NK-92 treated with Interleukin-12 subunit alpha and Interleukin-12 subunit beta, amount 100 ng/mL, for 24 hours (cell line): ENCODE measurements at regions not wholly inside any gene's neighbourhood (a gene's known extent, or its start where the extent isn't known, plus 50 kb on each side); places are given as distances from the start of the nearest gene placed in this dataset.
"Not testable (repeated sequence)": the region's sequence is repeated elsewhere in the genome, so short reads cannot be mapped to it uniquely, and the experiment has no call there.

Experiments
- DNase-seq: peaks from one replicate; lab custom pipeline; 2025; lab: John Stamatoyannopoulos, UW

DNA sequence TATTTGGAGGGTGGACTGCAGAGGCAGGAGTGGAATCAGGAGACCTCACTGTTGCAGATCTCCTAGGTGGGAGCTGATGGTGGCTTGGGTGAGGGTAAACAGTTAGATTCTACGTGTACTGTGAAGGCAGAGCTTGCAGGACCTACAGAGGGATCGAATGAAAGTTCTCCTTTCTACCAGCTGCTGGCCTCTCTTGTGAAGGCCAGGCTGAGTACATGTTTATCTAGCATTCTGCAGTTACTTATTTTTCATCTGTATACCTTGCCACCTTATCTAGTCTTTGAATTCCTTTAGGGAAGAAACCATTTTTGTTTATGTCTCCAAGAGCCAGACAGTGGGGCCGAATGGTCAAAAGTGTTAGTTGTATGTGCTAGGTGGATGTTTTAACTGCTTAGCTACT lies 57.6 kb downstream of the PTTG1 start:
- no peak for DNase-seq

DNA sequence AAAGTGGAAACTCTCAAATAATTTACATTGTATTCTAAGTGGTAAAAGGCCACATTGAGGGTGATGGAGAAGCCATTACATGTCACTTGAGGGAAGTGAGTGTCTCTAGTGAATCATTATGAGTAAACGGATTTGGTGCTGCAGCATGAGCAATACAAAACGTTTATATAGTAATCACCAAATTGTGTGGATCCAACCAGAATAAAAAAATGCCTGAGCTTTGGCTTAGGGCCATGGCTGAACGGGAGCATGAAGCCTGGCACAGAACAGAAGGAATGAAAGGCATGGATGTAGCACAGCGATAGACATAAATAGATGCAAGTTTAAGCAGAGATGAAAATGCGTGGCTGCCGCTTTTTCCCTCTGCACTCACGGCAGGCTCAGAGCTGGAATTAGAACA lies 58.3 kb downstream of the PTTG1 start:
- no peak for DNase-seq

DNA sequence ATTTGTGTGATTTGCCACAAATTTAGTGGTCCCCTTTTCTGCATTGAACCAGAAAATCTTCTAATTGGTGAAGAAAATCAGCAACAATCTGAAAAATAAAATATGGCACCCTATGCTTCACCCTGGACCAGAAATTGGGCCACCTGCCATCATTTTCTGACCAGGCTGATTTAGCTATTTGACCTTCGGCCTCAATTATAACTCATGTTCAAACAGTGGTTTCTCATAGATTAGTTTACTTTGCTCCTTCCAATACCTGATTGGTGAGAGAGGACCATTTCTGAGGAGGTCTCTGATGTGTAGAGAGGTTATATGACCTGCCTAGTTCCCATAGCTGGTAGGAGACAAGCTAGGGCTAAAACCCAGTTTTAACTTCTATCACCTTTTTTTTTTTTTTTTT lies 59.0 kb downstream of the PTTG1 start:
- DNase-seq: no peak

DNA sequence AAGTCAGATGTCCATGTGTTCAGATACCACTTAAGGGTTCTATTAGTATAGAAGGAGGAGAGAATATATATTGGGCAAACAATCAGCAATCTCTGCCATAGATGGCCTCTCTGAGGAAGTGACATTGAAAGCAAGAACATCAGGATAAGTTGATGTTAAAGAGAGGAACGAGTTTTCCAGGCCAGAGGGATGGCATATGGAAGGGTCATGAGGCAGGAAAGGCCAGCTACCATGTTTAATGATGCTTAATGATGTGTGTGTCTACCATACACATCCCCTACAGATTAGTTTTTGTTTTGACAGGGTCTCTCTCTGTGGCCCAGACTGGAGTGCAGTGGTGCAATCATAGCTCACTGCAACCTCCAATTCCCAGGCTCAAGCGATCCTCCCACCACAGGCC lies 63.0 kb downstream of the PTTG1 start:
- no peak for DNase-seq

DNA sequence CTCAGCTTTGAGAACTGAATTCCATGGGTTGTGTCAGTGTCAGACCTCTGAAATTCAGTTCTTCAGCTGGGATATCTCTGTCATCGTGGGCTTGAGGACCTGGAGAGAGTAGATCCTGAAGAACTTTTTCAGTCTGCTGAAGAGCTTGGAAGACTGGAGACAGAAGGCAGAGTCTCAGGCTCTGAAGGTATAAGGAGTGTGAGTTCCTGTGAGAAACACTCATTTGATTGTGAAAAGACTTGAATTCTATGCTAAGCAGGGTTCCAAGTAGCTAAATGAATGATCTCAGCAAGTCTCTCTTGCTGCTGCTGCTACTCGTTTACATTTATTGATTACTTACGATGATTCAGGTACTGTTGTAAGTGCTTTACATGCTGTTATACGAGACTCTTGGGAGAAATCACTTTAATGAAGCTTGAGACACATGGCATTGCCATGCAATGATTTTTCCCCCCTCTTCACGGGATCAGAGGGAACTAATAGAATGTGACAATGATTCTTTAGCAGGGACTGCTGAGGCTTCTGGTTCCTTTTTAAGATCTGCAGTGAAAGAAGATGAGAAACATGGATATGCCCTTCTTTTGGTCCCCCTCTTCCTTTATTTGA lies 63.8 kb downstream of the PTTG1 start:
- no peak for DNase-seq

DNA sequence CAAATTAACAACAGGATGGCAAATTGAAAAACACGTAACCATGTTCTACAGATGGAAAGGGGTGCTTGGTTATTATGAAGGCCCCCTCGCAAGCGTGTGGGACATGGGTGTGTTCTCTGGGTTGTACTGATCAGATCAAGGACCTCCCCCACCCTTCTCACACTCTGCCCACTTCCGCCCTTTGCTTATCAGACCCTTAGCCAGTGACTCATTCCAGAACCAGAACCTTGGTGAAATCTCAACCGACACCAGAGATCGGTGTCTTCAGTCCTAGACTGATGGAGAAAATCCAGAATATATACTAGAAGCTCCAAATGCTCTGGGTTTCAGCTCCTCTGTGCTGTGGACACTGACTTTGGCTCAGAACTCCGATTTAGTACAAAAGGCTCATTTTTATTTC lies 64.9 kb downstream of the PTTG1 start:
- no peak for DNase-seq

DNA sequence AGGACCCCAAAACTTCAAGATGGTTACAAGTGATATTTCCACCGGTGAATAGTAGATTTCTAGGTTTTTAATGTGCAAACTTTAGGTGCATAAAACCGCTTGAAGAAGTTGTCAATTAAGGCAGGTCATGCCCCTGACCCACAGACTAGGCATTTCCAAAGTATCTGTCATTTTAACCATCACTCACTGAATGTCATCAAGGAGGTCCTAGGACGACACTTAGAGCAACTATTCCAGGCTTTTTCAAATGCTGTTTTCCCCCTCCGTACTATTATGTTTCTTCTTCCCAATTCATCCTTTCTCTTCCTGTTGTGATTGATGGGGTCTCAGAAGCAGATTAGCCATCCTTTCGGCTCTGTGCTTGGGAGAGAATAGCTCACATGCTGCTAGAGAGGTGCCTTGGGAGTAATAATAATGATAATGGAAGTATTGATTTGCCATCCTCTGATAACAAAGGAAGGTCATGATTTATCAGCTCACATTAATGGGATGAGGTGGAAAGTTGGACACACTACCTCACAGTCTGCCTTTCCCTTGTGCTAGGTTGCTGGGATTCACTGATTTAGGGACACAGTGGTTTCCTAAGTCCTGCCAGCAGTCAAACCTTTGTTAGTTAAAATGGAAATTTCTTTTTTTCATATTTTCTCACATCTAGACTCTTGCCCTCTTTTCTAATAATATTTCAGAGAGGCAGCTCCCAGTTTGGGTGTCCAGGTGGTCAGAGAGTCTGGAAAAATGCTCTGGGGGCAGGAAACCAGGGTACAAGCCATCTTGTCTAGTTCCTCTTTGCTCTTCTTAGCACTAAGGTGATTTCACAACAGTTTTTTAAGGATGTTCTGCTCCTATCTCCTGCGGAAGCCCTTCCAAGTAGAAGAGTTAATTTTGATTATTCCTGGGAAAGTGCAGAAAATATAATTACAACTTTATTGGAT lies 67.0 kb downstream of the PTTG1 start:
- no peak for DNase-seq

DNA sequence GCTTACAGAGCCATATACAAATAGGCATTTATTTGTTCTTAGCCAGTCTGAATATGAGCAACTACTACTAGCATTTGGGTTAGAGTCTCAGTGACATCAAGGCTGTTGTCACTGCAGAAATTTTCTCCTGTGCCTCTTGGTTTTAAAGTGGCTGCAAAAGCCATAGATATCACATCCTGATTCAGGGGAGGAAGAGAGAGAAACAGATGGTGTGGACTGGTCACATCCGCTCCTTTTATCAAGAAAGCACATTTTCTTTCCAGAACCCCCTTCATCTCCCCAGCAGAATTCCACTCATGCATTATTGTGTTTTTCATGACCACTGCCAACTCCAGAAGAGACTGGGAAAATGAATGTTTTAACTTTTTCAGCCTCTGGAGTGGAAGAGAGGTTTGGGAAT lies 69.8 kb downstream of the PTTG1 start:
- DNase-seq: no peak

DNA sequence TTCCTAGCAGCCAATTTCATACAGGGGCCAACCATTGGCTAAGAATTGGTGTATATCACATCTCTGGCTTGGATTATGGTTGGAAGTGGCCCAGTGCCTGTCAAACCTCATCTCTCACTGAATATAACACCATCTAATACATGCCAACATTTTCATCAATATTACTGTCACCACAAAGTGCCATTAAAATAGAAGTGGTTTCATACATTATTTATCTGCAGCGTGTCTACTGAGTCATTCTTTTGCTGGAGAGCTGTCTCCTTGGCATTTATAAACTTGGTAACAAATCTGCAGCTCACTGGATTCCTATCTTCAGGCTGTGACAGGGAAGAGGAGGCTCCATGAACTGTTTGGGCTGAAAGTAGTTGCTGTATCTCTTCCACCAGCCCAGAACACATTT lies 70.9 kb downstream of the PTTG1 start:
- no peak for DNase-seq

DNA sequence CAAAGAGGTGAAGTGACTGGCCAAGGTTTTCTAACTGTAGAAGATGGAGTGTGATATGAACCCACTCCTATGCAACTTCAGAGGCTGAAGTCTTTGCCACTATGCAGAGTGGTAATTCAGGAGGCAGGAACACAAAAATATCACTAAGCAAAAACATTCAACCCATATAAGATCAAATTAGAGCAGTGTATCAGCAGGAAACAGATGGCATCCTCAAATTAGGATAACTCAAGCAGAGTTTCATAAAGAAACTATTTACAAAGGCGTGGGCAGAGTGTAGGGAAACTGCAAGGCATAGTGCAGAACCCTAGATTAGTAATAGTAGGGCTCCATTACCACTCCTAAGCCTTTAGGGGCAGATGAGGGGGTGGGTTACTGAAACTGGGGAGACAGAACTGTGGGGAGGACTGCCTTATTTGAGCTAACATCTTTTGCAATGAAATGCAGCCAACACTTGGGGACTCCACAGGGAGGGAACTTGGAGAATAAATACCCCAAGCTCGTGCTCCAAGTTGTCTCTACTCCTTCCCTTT lies 72.2 kb downstream of the PTTG1 start:
- no peak for DNase-seq

DNA sequence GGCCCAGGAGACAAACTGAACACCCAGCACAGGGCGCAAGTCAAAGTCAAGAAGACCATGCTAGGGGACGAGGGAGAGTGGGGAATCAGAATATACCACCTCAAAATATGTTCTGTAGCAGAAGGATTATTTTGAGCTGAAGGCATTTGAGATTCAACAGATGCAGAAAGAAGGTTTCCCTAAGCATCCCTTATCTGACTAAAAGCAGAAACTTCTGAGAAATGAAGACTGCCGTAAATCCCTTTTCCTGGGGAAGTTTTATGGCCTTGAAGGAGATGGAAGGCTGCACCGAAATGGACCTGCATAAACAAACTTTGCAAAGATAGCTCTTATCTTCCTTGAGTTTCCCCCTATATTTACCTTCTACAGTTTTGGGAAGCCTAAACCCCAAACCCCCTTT lies 72.8 kb downstream of the PTTG1 start:
- no peak for DNase-seq

DNA sequence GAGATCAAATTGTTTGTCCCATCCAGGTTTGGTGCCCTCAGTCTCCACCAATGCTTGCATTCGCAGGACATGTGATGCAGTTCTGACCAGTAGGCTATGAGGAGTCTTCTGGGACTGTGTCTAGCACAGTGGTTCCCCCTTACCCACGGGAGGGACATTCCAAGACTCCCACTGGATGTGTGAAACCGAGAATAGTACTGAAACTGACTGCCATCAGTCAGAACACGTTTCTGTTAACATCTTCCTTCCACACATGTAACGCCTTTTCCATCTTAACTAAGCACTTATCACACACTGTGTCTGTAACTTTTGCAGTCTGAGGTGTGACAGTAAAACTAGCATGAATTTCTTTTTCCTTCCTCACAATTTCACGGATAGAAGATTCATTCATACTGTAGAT lies 74.7 kb downstream of the PTTG1 start:
- DNase-seq: no peak

DNA sequence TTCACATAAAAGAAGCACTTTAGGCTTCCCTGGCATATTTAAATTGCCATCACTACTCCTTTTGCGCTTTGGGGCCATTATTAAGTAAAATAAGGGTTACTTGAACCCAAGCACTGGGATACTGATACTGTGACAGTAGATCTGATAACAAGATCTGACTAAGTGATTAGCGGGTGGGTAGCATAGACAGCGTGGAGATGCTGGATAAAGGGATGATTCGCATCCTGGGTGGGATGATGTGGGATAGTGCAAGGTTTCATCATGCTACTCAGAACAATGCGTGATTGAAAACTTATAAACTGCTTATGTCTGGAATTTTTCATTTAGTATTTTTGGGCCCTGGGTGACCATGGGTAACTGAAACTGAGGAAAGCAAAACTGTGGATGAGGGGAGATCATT lies 75.1 kb downstream of the PTTG1 start:
- DNase-seq: no peak

DNA sequence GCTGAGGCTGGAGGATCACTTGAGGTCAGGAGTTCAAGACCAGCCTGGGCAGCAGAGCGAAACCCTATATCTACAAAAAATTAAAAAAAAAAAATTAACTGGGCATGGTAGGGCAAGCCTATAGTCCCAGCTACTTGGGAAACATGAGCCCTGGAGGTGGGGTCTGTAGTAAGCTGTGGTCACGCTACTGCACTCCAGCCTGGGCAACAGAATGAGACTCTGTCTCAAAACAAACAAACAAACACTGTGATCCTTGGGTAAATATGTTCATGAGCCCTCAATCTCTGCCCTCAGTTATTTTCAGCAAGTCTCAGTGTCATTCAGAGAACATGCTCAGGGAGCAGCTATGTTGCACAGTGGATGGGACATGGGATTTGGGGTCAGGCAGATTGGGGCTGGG lies 76.2 kb downstream of the PTTG1 start:
- no peak for DNase-seq

DNA sequence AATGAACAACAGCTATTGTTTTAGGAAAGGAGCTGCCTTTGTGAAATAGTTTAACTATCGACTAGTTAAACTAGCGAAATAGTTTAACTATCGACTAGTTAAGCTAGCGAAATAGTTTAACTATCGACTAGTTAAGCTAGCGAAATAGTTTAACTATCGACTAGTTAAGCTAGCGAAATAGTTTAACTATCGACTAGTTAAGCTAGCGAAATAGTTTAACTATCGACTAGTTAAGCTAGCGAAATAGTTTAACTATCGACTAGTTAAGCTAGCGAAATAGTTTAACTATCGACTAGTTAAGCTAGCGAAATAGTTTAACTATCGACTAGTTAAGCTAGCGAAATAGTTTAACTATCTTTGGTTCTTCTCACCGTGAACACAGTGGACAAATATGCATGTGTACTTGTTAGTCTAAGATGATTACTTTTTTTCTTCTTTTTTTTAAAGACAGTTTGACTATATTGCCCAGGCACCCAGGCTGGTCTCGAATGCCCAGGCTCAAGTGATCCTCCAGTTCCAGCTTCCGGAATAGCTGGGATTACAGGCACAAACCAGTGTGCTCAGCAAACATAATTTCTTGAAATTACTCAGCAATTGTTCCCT lies 76.9 kb downstream of the PTTG1 start:
- not testable (repeated sequence) for DNase-seq

DNA sequence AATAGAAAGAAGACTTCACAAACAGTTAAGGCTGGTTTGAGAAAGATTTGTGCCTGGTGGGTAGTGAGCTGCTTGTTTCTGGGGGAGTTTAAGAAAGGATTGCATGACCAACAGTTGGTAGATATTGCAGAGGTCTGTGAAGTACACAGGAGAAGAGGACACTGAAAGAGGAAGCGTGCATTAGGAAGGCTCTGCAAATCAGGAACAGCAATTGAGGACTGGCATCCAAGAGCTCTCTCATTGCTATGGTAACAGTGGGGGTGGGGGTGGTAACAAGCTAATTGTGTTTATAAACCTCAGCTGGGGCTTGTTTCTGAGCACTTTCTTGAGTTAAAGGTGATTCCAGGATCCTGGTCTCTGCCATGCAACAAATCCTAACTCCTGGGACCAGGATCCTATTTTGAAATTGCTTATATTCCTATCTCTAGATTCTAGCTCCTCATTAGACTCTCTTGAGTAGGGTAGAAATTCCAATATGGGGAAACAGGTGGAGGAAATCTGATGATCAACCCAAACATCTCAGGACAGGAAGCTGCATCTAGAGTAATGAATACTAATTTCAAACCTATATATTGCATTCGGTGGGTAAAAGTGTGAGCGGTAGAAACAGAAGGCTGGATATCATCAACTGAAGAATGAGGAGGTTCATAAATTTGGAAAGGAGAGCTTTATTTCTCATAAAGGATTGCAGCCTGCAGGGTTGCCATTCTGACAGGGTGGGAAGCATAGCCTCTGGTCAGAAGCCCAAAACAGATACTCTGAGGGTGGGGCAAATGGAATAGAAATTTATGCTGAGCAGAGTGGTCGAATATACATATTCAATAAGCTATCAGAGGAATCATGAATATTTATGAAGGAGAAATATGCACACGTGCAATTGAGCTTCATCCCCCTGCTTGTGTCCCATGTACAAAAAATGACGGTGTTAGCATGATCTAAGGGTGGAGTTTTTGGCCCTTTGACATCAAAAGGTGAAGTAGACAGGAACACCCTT lies 79.4 kb downstream of the PTTG1 start:
- DNase-seq: no peak

DNA sequence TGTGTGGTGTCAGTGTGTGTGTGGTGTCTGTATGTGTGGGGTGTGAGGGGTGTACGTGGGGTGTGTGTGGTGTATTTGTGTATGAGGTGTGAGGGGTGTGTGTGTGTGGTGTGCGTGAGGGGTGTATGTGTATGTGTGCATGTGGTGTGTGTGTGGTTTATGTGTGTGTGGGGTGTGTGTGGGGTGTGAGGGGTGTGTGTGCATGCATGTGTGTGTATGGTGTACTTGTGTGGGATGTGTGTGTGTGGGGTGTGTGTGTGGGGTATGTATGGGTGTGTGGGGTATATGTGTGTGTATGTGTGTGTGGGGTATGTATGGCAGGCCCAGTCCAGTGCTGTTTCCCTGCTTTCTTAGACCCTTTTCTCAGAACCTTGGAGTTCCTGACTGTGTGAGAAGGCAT lies 83.3 kb downstream of the PTTG1 start:
- no peak for DNase-seq

DNA sequence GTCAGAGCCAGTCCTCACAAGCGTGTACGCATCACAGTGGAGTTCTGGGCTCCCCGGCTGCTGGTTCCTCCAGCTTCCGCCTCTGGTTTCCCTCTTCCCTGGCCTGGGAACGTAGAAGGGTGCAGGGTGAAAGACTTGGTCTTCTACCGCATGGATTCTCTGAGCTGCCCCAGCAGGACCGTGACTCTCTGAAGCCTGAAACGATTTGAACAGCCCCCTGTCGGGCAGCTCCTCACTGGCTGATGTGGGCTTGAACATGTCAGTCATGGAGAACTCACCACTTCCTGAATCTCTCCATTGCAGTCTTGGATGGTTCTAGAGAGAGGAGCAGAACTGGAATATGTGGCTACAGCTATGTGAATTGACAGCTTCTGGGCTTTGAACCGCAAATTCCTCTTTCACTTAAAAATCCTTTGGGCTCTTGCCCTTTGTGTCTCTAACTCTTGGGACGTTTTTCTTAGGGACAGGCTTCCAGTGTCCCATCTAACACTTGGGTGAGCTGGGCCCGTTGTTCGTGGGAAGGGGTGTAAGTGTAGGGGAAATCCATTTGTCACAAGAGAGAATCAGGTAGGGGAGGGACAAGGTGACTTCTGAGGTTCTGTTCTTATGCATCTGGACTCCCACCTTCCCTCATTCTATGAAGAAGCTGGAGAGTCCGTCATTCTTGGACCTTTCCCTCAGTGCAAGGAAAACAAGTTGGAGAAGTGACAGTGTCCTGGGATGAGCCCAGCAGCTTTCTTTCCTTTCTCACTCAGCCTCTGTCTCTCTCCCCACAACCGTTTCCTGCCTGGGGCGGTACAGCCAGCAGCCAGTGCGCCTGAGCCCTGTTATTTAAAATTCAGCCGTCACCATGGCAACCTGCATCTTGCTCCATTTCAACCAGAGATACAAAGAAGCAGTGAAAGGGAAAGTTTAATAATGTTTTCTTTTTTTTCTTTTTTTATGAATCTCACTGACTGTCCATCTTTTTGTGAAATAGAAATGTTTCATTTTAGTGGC lies 84.7 kb downstream of the PTTG1 start:
- DNase-seq: peak; percentile 64

DNA sequence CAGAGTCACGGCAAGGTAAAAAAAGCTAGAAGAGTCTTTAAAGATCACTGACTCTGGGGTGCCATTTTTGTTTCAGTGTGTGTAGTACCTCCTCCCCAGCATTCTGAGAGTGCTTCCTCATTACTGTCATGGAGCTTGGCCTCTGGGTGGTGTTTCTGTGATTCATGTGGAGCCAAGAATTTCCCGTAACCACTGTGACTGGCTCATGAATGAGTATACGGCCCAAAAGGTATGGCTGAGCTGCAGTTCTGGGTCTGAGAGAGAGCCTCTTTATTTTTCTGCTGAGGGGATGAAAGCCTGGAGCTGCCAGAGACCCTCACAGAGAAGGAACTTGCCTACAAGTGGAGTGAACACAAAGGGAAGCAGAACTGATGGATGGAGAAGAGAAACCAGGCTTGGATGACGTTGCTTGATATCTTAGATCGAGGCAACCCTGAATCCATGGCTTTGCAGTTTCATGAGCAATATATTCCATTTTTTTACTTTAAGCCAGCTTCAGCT lies 85.6 kb downstream of the PTTG1 start:
- DNase-seq: no peak

DNA sequence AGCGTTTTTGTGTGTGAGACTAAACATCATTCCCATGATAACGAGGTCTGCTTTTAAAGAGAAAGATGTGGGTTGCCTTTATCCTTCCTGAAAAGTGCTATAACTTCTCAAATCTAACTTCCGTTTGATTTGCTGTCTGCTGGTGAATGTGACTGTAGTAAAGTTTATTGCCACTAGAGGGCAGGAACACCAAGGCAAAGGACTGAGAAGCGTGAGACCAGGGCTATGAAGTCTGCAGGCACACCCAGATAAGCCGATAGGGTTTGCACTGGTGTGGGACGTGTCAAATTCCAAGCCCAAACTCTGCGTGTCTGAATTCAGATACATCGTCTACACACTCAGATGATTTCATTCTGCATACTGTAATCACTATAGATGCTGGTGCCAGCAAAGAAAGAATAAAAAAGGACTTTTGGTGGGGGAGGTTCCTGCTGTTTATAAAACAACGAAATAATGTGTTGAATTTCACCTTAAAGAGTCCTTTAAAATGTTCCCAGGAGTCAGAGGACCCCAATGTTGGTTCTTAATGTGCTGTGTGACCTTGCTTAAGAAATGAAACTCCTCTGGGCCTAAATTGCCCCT lies 87.2 kb downstream of the PTTG1 start:
- peak; percentile 33 for DNase-seq
